WI38 (cell line): ENCODE measurements at regions not wholly inside any gene's neighbourhood (a gene's known extent, or its start where the extent isn't known, plus 50 kb on each side); places are given as distances from the start of the nearest gene placed in this dataset.

Experiments
- H3K4me3 ChIP-seq: 2 replicates; pipeline ENCODE4 v1.5.1; 2011; ENCODE audit warnings: low read depth, mild to moderate bottlenecking, control low read depth, low read length
- TF ChIP-seq, protein P1 (sequence below): IDR thresholded peaks from 2 replicates; pipeline ENCODE4 v1.5.1; 2012; ENCODE audit warnings: low read depth, mild to moderate bottlenecking, control low read depth, low read length

DNA sequence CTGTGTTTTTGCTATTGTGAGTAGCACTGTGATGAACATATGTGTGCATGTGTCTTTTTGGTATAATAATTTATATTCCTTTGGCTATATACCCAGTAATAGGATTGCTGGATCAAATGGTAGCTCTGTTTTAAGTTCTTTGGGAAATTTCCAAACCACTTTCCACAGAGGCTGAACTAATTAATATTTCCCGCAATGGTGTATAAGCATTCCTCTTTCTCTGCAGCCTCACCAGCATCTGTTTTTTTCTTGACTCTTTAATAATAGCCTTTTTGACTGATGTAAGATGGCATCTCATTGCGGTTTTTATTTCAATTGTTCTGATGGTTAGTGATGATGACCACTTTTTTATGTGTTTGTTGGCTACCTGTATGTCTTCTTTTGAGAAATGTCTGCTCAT is 247.7 kb upstream of the NDST3 start:
- no peak overlapping the region for H3K4me3 ChIP-seq
- TF ChIP-seq, protein P1, sequence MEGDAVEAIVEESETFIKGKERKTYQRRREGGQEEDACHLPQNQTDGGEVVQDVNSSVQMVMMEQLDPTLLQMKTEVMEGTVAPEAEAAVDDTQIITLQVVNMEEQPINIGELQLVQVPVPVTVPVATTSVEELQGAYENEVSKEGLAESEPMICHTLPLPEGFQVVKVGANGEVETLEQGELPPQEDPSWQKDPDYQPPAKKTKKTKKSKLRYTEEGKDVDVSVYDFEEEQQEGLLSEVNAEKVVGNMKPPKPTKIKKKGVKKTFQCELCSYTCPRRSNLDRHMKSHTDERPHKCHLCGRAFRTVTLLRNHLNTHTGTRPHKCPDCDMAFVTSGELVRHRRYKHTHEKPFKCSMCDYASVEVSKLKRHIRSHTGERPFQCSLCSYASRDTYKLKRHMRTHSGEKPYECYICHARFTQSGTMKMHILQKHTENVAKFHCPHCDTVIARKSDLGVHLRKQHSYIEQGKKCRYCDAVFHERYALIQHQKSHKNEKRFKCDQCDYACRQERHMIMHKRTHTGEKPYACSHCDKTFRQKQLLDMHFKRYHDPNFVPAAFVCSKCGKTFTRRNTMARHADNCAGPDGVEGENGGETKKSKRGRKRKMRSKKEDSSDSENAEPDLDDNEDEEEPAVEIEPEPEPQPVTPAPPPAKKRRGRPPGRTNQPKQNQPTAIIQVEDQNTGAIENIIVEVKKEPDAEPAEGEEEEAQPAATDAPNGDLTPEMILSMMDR = no peak

DNA sequence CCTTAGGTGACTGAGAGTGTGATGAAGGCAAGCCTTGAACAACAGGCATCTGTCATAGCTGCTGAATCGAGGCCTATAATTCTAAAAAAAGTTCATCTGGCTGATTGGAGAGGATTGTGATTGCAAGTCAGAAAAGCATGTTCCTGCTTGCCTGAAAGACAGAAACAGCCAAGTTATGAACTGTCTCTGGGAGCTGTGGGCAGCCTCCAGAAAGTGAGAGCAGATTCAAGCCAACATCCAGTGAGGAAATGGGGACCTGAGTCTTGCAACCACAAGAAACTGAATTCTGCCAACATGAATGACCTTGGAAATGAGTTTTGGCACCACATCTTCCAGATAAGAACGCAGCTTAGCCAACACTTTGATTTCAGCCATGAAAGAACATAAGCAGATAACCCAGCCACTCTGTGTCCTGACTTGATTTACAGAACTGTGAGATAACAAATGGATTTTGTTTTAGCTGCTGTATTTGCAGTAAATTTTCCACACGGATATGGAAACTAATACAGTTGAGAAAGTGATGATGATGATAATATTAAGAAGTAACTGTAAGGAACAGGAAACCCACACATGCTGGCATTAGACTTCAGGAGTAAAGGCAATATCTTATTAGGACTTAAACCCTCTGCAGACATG is 240.3 kb upstream of the NDST3 start:
- no peak overlapping the region for H3K4me3 ChIP-seq
- TF ChIP-seq, protein P1 = no peak

DNA sequence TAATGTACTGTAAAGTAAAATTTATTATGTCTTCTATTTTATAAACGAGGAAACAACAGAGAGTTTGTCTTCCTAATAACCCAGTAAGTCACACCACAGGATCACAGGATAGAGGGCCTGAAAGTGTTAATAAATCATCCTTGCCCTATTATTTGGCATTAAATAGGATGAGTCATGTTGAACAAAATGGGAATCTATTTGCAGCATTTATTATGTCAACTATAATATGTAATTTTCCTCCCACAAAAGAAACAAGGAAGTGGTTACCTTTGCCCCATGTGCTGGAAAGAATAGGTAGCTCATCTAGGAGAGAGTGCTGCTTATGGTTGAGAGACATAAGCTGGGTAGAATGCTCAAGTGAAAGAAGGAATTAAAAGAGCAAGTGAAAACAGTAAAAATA is 237.6 kb upstream of the NDST3 start:
- no peak overlapping the region for H3K4me3 ChIP-seq
- TF ChIP-seq, protein P1 = no peak

DNA sequence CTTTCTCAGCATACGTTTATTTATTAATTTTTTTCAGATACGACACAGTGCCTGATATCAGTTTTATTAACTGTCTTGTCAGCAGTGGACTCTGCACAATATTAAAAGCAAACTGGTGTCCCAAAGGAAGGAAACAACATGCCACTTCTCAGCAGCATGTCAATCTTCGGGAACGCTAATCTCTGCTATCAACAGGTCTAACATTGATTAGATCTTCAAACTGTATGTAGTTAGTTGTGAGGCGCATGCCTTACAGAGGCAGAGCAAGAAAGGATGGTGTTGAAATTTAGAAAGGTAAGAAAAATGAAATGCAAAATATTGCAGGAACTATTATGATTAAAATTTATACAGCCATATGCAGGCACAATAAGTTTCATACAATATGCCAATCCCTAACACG is 233.7 kb upstream of the NDST3 start:
- no peak overlapping the region for H3K4me3 ChIP-seq
- TF ChIP-seq, protein P1 = no peak

DNA sequence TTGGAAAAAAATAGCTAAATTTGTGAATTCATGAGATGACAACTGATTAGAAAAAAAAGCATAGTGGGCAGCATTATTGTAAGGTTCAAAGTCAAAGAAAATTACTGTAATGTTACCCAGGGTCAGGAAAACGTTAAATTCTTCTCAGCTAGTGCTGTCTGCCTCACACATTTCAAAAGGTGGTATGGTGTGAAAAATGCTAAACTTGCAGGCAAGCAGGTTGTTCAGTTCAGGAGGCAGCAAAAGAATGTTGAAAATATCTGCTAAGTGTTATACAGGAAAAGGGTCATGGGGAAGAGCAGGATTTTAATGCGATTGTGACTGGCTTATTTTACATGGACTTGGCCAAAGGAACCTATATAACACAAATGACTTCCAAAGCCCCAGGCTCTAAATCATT is 232.5 kb upstream of the NDST3 start:
- TF ChIP-seq, protein P1 = no peak
- H3K4me3 ChIP-seq = no peak overlapping the region

DNA sequence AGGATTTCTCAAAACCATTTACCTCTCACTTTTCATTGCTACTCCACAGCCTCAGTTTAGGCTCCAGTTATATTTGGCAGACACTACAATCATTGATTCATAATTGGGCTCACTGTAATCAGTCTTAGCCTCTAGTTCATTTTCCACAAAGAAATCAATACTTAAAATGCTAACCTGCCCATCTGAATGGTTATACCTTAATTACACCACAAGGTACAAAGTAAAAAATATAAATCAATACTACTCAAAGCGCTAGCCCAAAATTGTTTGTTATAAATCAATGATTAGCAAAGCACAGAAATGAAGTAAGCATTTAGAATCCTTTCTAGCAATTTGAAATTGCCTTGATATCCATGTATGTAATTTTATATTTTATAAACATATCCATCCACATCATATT is 222.6 kb upstream of the NDST3 start:
- H3K4me3 ChIP-seq = no peak overlapping the region
- TF ChIP-seq, protein P1 = no peak

DNA sequence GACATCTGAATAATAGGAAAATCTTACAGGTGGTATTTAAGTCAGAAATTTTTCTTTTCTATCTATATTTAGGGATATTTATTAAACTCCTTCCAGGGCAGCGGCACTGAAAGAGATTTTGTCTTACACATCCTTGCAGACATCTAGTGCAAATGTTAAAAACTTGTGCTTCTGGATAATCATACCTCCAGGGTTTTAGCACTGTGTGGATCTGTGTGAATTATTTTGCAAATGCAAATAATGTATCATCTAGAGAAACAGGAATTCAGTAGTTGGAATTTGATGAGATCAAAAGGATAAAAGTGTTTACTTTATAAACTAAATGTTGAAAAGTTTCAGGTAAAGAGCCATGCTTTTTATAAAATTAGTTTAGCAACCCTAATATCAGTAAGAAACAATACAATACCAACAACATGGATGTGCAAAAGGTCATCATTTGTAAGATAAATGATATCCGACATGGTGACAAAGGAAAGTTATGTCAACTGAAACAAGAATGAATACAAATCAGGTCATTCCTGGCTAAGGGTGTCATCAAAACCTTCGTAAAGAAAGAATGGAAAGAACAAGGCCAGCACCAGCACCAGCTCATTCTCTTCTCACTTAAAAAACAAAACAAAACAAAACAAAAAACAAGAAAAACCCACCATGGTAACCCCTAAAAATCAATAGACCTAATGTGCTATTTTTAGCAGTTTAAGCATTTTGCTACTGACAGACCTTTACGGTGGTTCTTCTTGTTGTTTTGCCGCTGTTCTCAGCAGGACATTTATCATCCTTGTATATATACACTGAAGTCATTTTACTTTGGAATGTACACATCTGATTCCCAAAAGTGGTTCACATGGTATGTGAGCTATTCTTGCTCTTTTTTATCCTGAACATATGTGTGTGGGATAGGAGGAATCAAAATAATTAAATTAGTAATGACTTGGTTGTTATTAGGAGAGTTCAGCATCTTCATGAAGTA is 219.7 kb upstream of the NDST3 start:
- TF ChIP-seq, protein P1 = no peak
- H3K4me3 ChIP-seq = no peak overlapping the region
